OCI-LY3 (cell line): ENCODE measurements at regions not wholly inside any gene's neighbourhood (a gene's known extent, or its start where the extent isn't known, plus 50 kb on each side); places are given as distances from the start of the nearest gene placed in this dataset.

Experiments
- CTCF ChIP-seq: fragments of 200-600, 300-600 bp; sonication (generic); IDR thresholded peaks from 2 replicates; pipeline ENCODE4 v1.5.1; 2014; ENCODE audit warnings: antibody characterized with exemption, low read length, low read depth
- EZH2phosphoT487 ChIP-seq: fragments of 200-600 bp; shearing (Covaris generic); IDR thresholded peaks from 2 replicates; pipeline ENCODE4 v1.6.1; 2018; ENCODE audit warnings: antibody characterized with exemption, mixed run types, low read depth

GRCh38 chr17:22267019-22267418, 574.7 kb downstream of the KCNJ18 start:
- TF ChIP-seq CTCF (no peak), EZH2phosphoT487 (no peak)
